Endothelial cell of umbilical vein (primary cell): ENCODE measurements at regions not wholly inside any gene's neighbourhood (a gene's known extent, or its start where the extent isn't known, plus 50 kb on each side); places are given as distances from the start of the nearest gene placed in this dataset.

ENCODE experiments used
- BruUV-seq: library from RNA; stranded (reverse); fragments of 400-500 nt; replicated peaks from 2 replicates; lab custom pipeline; 2021; lab: Mats Ljungman, UMichigan
- CTCF ChIA-PET: fragments of 300-600, 350-600 bp; sonication (Branson Sonifier 250); formaldehyde crosslinking; loops from one replicate; lab custom pipeline; 2021; ENCODE audit warnings: antibody characterized with exemption, inconsistent platforms; lab: Charles Lee
- POLR2A ChIA-PET: fragments of 300-600, 350-600 bp; sonication (Branson Sonifier 250); formaldehyde crosslinking; loops from one replicate; lab custom pipeline; 2021; ENCODE audit warnings: antibody characterized with exemption, inconsistent platforms; lab: Charles Lee
- DNase-seq: peaks from one replicate; pipeline ENCODE4 v3.0.0-alpha.2; 2011; ENCODE audit warnings: low read depth, low spot score
- FAIRE-seq: peaks from 2 replicates; lab custom pipeline; 2011; peaks lifted over from hg19 to GRCh38; lab: Jason Lieb, UNC
- H2AFZ ChIP-seq: 2 replicates; pipeline ENCODE4 v1.6.0; 2012; ENCODE audit warnings: low read depth, low read length, control low read depth, inconsistent platforms
- H3K27ac ChIP-seq: 2 replicates; pipeline ENCODE4 v1.5.1; 2011; ENCODE audit warnings: low read depth, mild to moderate bottlenecking, control low read depth, low read length, moderate library complexity; ENCODE audit not compliant: insufficient read depth
- H3K27me3 ChIP-seq, 2 experiments: 2 replicates each; pipeline versions ENCODE4 v1.6.0 to v1.6.1; 2011; ENCODE audit warnings: low read length in 2 of 2, mixed read lengths in 1 of 2; ENCODE audit not compliant: control insufficient read depth in 2 of 2, insufficient read depth in 2 of 2
- H3K36me3 ChIP-seq, 2 experiments: 2 replicates in 1 of 2; 3 replicates in 1 of 2; pipeline ENCODE4 v1.5.1; 2011; ENCODE audit warnings: low read length in 2 of 2, mild to moderate bottlenecking in 1 of 2, moderate library complexity in 1 of 2; ENCODE audit not compliant: control insufficient read depth in 2 of 2, insufficient read depth in 2 of 2; ENCODE audit errors: extremely low read depth in 1 of 2
- H3K4me1 ChIP-seq: 3 replicates; pipeline ENCODE4 v1.5.1; 2011; ENCODE audit warnings: mild to moderate bottlenecking, low read length; ENCODE audit not compliant: control insufficient read depth, insufficient read depth; ENCODE audit errors: extremely low read depth
- H3K4me2 ChIP-seq: 2 replicates; pipeline ENCODE4 v1.6.1; 2011; ENCODE audit warnings: low read length, control low read depth, mixed read lengths; ENCODE audit not compliant: insufficient read depth
- H3K4me3 ChIP-seq, 3 experiments: fragments of 200-600 bp in 1 of 3; sonication (generic), shearing (Covaris generic) in 1 of 3; replicated peaks in 1 of 3; 2 replicates each; pipeline ENCODE4 v1.5.1; 2011 to 2016; ENCODE audit warnings: control low read depth in 3 of 3, low read length in 3 of 3, mild to moderate bottlenecking in 2 of 3, inconsistent platforms in 1 of 3, low read depth in 1 of 3, moderate library complexity in 1 of 3; ENCODE audit not compliant: insufficient read depth in 1 of 3
- H3K79me2 ChIP-seq: 2 replicates; pipeline ENCODE4 v1.6.0; 2012; ENCODE audit warnings: low read length, inconsistent platforms; ENCODE audit not compliant: control insufficient read depth, insufficient read depth
- H3K9ac ChIP-seq: replicated peaks from 2 replicates; pipeline ENCODE3; 2011; ENCODE audit warnings: low read length, control low read depth; ENCODE audit not compliant: insufficient read depth; ENCODE audit errors: extremely low read depth
- H3K9me1 ChIP-seq: replicated peaks from 3 replicates; pipeline ENCODE4 v1.6.0; 2011; ENCODE audit warnings: mild to moderate bottlenecking, low read length; ENCODE audit not compliant: control insufficient read depth, insufficient read depth; ENCODE audit errors: extremely low read depth
- H3K9me3 ChIP-seq: replicated peaks from 2 replicates; pipeline ENCODE4 v1.5.1; 2012; ENCODE audit warnings: low read length, inconsistent platforms; ENCODE audit not compliant: control insufficient read depth, insufficient read depth
- H4K20me1 ChIP-seq: replicated peaks from 2 replicates; pipeline ENCODE3; 2011; ENCODE audit warnings: mild to moderate bottlenecking, low read length; ENCODE audit not compliant: control insufficient read depth, insufficient read depth; ENCODE audit errors: extremely low read depth
- EZH2 ChIP-seq: IDR thresholded peaks from 2 replicates; pipeline ENCODE4 v1.6.1; 2012; ENCODE audit warnings: borderline replicate concordance, low read depth, mild to moderate bottlenecking, moderate library complexity, low read length, inconsistent platforms; ENCODE audit not compliant: severe bottlenecking
- FOS ChIP-seq: IDR thresholded peaks from 2 replicates; pipeline ENCODE4 v1.6.1; 2011; ENCODE audit warnings: mild to moderate bottlenecking, low read length, moderate library complexity, borderline replicate concordance; ENCODE audit not compliant: insufficient read depth
- GATA2 ChIP-seq: IDR thresholded peaks from 2 replicates; pipeline ENCODE4 v1.7.0; 2011; ENCODE audit warnings: low read depth, mild to moderate bottlenecking, moderate library complexity, mixed read lengths, low read length; ENCODE audit not compliant: insufficient read length, insufficient read depth
- JUN ChIP-seq: IDR thresholded peaks from 2 replicates; pipeline ENCODE4 v1.6.1; 2011; ENCODE audit warnings: borderline replicate concordance, low read depth; ENCODE audit not compliant: insufficient read length, insufficient read depth
- MYC ChIP-seq: IDR thresholded peaks from one replicate; pipeline ENCODE4 v1.6.1; 2011; ENCODE audit warnings: mild to moderate bottlenecking, low read depth, low read length
- POLR2A ChIP-seq: IDR thresholded peaks from 2 replicates; pipeline ENCODE4 v1.6.1; 2012; ENCODE audit warnings: low read depth, mild to moderate bottlenecking, control low read depth, low read length
- POLR2AphosphoS5 ChIP-seq: IDR thresholded peaks from 2 replicates; pipeline ENCODE4 v1.6.1; 2012; ENCODE audit warnings: low read depth, mild to moderate bottlenecking, control low read depth, low read length, moderate library complexity; ENCODE audit not compliant: insufficient read depth
- dilution Hi-C: fragments of 300-500 bp; cut with MboI; formaldehyde crosslinking; loops from one replicate; pipeline ENCODE4 v1.15.0; 2019; ENCODE audit warnings: low sequenced_read_pairs; ENCODE audit not compliant: extremely low pct_ligation_motif_present
- intact Hi-C: fragments of 100-400 bp; cut with micrococcal nuclease; formaldehyde crosslinking; loops from one replicate; pipeline ENCODE4 v1.10.0; 2022
- TF ChIP-seq, protein P1 (sequence below), 2 donors: IDR thresholded peaks; 1 replicate in 1 of 2; 2 replicates in 1 of 2; pipeline ENCODE4 v1.5.1; 2011; ENCODE audit warnings: low read length in 2 of 2, mild to moderate bottlenecking in 2 of 2, moderate library complexity in 2 of 2, control low read depth in 1 of 2, inconsistent platforms in 1 of 2, low read depth in 1 of 2; ENCODE audit not compliant: insufficient read depth in 1 of 2; ENCODE audit errors: extremely low read depth in 1 of 2
- TF ChIP-seq, protein P2 (sequence below): IDR thresholded peaks from 2 replicates; pipeline ENCODE4 v1.6.1; 2011; ENCODE audit not compliant: insufficient read depth, insufficient read length

GRCh38 chr17:74137416-74137815, 66.1 kb upstream of the RPL38 start:
- Histone ChIP-seq H2AFZ (no peak overlapping the region), H4K20me1 (no peaks in the 10 kb centered on the region), H3K9me3 (no peaks in the 10 kb centered on the region), H3K9ac (no peak overlapping the region), H3K27ac (no peak overlapping the region), H3K27me3 (no peaks in the 10 kb centered on the region), H3K9me1 (no peaks in the 10 kb centered on the region), H3K4me2 (no peak overlapping the region), H3K79me2 (no peaks in the 10 kb centered on the region), H3K4me3 (no peak overlapping the region), H3K36me3 (no peaks in the 10 kb centered on the region), H3K4me1 (no peaks in the 10 kb centered on the region)
- TF ChIP-seq POLR2AphosphoS5, result no peak
- TF ChIP-seq JUN, result no peak
- TF ChIP-seq FOS, result no peak
- no peak for TF ChIP-seq EZH2
- TF ChIP-seq GATA2, result no peak
- TF ChIP-seq, protein P1, sequence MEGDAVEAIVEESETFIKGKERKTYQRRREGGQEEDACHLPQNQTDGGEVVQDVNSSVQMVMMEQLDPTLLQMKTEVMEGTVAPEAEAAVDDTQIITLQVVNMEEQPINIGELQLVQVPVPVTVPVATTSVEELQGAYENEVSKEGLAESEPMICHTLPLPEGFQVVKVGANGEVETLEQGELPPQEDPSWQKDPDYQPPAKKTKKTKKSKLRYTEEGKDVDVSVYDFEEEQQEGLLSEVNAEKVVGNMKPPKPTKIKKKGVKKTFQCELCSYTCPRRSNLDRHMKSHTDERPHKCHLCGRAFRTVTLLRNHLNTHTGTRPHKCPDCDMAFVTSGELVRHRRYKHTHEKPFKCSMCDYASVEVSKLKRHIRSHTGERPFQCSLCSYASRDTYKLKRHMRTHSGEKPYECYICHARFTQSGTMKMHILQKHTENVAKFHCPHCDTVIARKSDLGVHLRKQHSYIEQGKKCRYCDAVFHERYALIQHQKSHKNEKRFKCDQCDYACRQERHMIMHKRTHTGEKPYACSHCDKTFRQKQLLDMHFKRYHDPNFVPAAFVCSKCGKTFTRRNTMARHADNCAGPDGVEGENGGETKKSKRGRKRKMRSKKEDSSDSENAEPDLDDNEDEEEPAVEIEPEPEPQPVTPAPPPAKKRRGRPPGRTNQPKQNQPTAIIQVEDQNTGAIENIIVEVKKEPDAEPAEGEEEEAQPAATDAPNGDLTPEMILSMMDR (IDR thresholded peaks at IDR 0.05; ENCODE audit: extremely low read depth in 1 of 2, insufficient read depth in 1 of 2, low read depth in 1 of 2, low read length in 2 of 2), result no peak
- TF ChIP-seq, protein P2, sequence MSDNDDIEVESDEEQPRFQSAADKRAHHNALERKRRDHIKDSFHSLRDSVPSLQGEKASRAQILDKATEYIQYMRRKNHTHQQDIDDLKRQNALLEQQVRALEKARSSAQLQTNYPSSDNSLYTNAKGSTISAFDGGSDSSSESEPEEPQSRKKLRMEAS, result no peak
- no peak for TF ChIP-seq MYC
- TF ChIP-seq POLR2A, result no peak
- DNase-seq, result no peak
- POLR2A ChIA-PET, result no interaction called here
- CTCF ChIA-PET, result no interaction called here
- dilution Hi-C loops (no loop called here), intact Hi-C loops (no loop called here)
- BruUV-seq, result no TSS peak
- no peak for FAIRE-seq
